HepG2 (cell line): ENCODE measurements at regions not wholly inside any gene's neighbourhood (a gene's known extent, or its start where the extent isn't known, plus 50 kb on each side); places are given as distances from the start of the nearest gene placed in this dataset.

Experiments
- ATAC-seq: fragments of 200-7000 bp; cut with Tn5 transposase; 3 replicates; pipeline ENCODE4 v1.9.1; 2020; ENCODE audit warnings: mild to moderate bottlenecking, moderate library complexity
- BruUV-seq: library from RNA; stranded (reverse); fragments of 400-500 nt; replicated peaks from 2 replicates; lab custom pipeline; 2021; lab: Mats Ljungman, UMichigan
- CTCF ChIA-PET: fragments of 300-600 bp; formaldehyde crosslinking; extraction: SDS; loops from one replicate; lab custom pipeline; 2021; ENCODE audit warnings: low total read pairs, inconsistent platforms, low intra/inter-chr PET ratio; lab: Yijun Ruan, JAX
- POLR2A ChIA-PET: fragments of 350-600 bp; sonication (Branson Sonifier 250); formaldehyde crosslinking; loops from one replicate; lab custom pipeline; 2020; ENCODE audit warnings: antibody characterized with exemption, inconsistent platforms; lab: Yijun Ruan, JAX
- DNase-seq: peaks from one replicate; pipeline ENCODE4 v3.0.0-alpha.2; 2015; ENCODE audit warnings: low spot score
- FAIRE-seq: peaks from 3 replicates; lab custom pipeline; 2011; peaks lifted over from hg19 to GRCh38; lab: Jason Lieb, UNC
- H2AFZ ChIP-seq: one replicate; pipeline ENCODE4 v1.6.1; 2011; ENCODE audit warnings: low read length, inconsistent platforms
- H3K27ac ChIP-seq: fragments of 300-600 bp; 3 replicates; pipeline ENCODE4 v1.8.0; 2011; ENCODE audit warnings: mixed run types, mild to moderate bottlenecking, mixed read lengths, low read length, inconsistent platforms; ENCODE audit not compliant: insufficient read depth; ENCODE audit errors: extremely low read length
- H3K27me3 ChIP-seq, 2 experiments: fragments of 200-600 bp in 1 of 2; 2 replicates in 1 of 2; 3 replicates in 1 of 2; pipeline versions ENCODE4 v1.6.0 to v1.8.0; 2011; ENCODE audit warnings: low read length in 2 of 2, mild to moderate bottlenecking in 2 of 2, moderate library complexity in 2 of 2, inconsistent platforms in 1 of 2; ENCODE audit not compliant: insufficient read depth in 2 of 2, control insufficient read depth in 1 of 2
- H3K36me3 ChIP-seq, 2 experiments: fragments of 200-600 bp in 1 of 2; replicated peaks in 1 of 2; 2 replicates in 1 of 2; 3 replicates in 1 of 2; pipeline versions ENCODE4 v1.5.1 to v1.8.0; 2011; ENCODE audit warnings: low read length in 2 of 2, inconsistent platforms in 1 of 2; ENCODE audit not compliant: insufficient read depth in 2 of 2, control insufficient read depth in 1 of 2
- H3K4me1 ChIP-seq: 2 replicates; pipeline ENCODE4 v1.5.1; 2012; ENCODE audit warnings: low read length, inconsistent platforms; ENCODE audit not compliant: insufficient read depth
- H3K4me2 ChIP-seq: 2 replicates; pipeline ENCODE4 v1.6.0; 2011; ENCODE audit warnings: low read depth, low read length, inconsistent platforms
- H3K4me3 ChIP-seq, 3 experiments: fragments of 200-600 bp in 1 of 3; sonication (generic), shearing (Covaris generic) in 1 of 3; replicated peaks in 1 of 3; 2 replicates each; pipeline ENCODE4 v1.5.1; 2011 to 2016; ENCODE audit warnings: low read length in 3 of 3, inconsistent platforms in 2 of 3, low read depth in 2 of 3, mild to moderate bottlenecking in 2 of 3, control low read depth in 1 of 3, mixed read lengths in 1 of 3; ENCODE audit not compliant: insufficient read depth in 1 of 3
- H3K79me2 ChIP-seq: one replicate; pipeline ENCODE4 v1.6.1; 2011; ENCODE audit warnings: low read length, inconsistent platforms; ENCODE audit not compliant: insufficient read depth
- H3K9ac ChIP-seq: 2 replicates; pipeline ENCODE4 v1.6.0; 2011; ENCODE audit warnings: mild to moderate bottlenecking, low read depth, low read length, inconsistent platforms; ENCODE audit not compliant: insufficient read depth
- H3K9me3 ChIP-seq: 2 replicates; pipeline ENCODE4 v1.5.1; 2012; ENCODE audit warnings: mild to moderate bottlenecking, low read length
- H4K20me1 ChIP-seq: 2 replicates; pipeline ENCODE4 v1.6.0; 2011; ENCODE audit warnings: inconsistent platforms, mild to moderate bottlenecking, low read length, moderate library complexity; ENCODE audit not compliant: insufficient read depth
- ETV5 ChIP-seq: IDR thresholded peaks from 2 replicates; pipeline ENCODE4 v1.6.1; 2018; ENCODE audit warnings: missing biosample characterization, missing genetic modification reagents, inconsistent platforms, borderline replicate concordance
- FOXK2 ChIP-seq: fragments of 450-650 bp; IDR thresholded peaks from 2 replicates; pipeline ENCODE4 v1.6.1; 2016
- MEF2D ChIP-seq: sonication (generic); formaldehyde crosslinking; IDR thresholded peaks from 2 replicates; pipeline ENCODE4 v1.5.1; 2020; ENCODE audit warnings: mild to moderate bottlenecking, missing genetic modification reagents
- MZF1 ChIP-seq: sonication (generic); formaldehyde crosslinking; IDR thresholded peaks from 2 replicates; pipeline ENCODE4 v1.8.1; 2023; ENCODE audit warnings: mild to moderate bottlenecking, missing genetic modification reagents, borderline replicate concordance
- PBX2 ChIP-seq: IDR thresholded peaks from 2 replicates; pipeline ENCODE4 v1.6.1; 2016; ENCODE audit warnings: control low read depth
- RFX3 ChIP-seq: IDR thresholded peaks from 2 replicates; pipeline ENCODE4 v1.6.1; 2016; ENCODE audit warnings: missing biosample characterization, missing genetic modification reagents
- SKI ChIP-seq: fragments of 450-650 bp; IDR thresholded peaks from one replicate; pipeline ENCODE4 v1.6.1; 2018; ENCODE audit warnings: mild to moderate bottlenecking; ENCODE audit not compliant: partially characterized antibody
- TFDP2 ChIP-seq: sonication (generic); formaldehyde crosslinking; IDR thresholded peaks from 2 replicates; pipeline ENCODE4 v1.4.0; 2020; ENCODE audit warnings: missing genetic modification reagents
- ZFP90 ChIP-seq: sonication (generic); formaldehyde crosslinking; IDR thresholded peaks from 2 replicates; pipeline ENCODE4 v1.8.0; 2022; ENCODE audit warnings: missing genetic modification reagents, mild to moderate bottlenecking, inconsistent platforms, borderline replicate concordance
- ZNF251 ChIP-seq: sonication (generic); formaldehyde crosslinking; IDR thresholded peaks from 2 replicates; pipeline ENCODE4 v1.9.0; 2021; ENCODE audit warnings: mild to moderate bottlenecking, missing genetic modification reagents
- ZNF350 ChIP-seq: sonication (generic); formaldehyde crosslinking; IDR thresholded peaks from 2 replicates; pipeline ENCODE4 v1.4.0; 2020; ENCODE audit warnings: mild to moderate bottlenecking, low read depth, missing genetic modification reagents, borderline replicate concordance
- WGBS: methylation state at CpG from one replicate; pipeline ENCODE4 v1.1.6; 2017; ENCODE audit warnings: low lambda C conversion rate; 5-methylcytosine and 5-hydroxymethylcytosine counted together
- in situ Hi-C: cut with HindIII; loops from 2 replicates; pipeline ENCODE4 v1.10.0; 2017; ENCODE audit warnings: low pct_unique_long_range_greater_than_20kb; ENCODE audit not compliant: extremely low pct_ligation_motif_present
- intact Hi-C: fragments of 100-400 bp; cut with micrococcal nuclease; formaldehyde crosslinking; loops from one replicate; pipeline ENCODE4 v1.10.0; 2022; ENCODE audit not compliant: unreplicated experiment
- TF ChIP-seq, protein P1 (sequence below): IDR thresholded peaks from 2 replicates; pipeline ENCODE4 v1.6.1; 2012; ENCODE audit warnings: inconsistent platforms

GRCh38 chr6:4560221-4561077 lies 215.8 kb upstream of the CDYL start:
- Histone ChIP-seq H3K27me3 (peaks cover 0 to 34% of the 10 kb centered on the region in 2 experiments; a peak in 4 of 5 replicates), H3K27ac (no peak overlapping the region), H4K20me1 (no peaks in the 10 kb centered on the region), H3K4me3 (no peak overlapping the region), H2AFZ (no peak overlapping the region), H3K4me2 (no peak overlapping the region), H3K9ac (no peak overlapping the region; the same call in 1 of the 2 replicates), H3K9me3 (no peaks in the 10 kb centered on the region), H3K4me1 (no peaks in the 10 kb centered on the region), H3K79me2 (no peaks in the 10 kb centered on the region), H3K36me3 (no peaks in the 10 kb centered on the region)
- intact Hi-C loops (no loop called here), in situ Hi-C loops (no loop called here)
- CTCF ChIA-PET, result no interaction called here
- DNase-seq, result no peak
- no peak for ATAC-seq
- TF ChIP-seq RFX3 (CRISPR knock-in tag) (no peak), ZNF350 (CRISPR knock-in tag) (no peak), ZNF251 (CRISPR knock-in tag) (no peak), FOXK2 (no peak), ZFP90 (no peak), TFDP2 (CRISPR knock-in tag) (no peak), MEF2D (CRISPR knock-in tag) (no peak), PBX2 (no peak), SKI (no peak), MZF1 (no peak), ETV5 (no peak)
- TF ChIP-seq, protein P1, sequence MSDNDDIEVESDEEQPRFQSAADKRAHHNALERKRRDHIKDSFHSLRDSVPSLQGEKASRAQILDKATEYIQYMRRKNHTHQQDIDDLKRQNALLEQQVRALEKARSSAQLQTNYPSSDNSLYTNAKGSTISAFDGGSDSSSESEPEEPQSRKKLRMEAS, result no peak
- no peak for FAIRE-seq
- POLR2A ChIA-PET, result no interaction called here
- 20% methylated on average over 12 of the region's 13 CpGs for WGBS
- no TSS peak for BruUV-seq
